ENCODE measurements at regions not wholly inside any gene's neighbourhood (a gene's known extent, or its start where the extent isn't known, plus 50 kb on each side); places are given as distances from the start of the nearest gene placed in this dataset.

GRCh38 chr4:104758574-104758973, 263.9 kb upstream of the CXXC4 start:
- TF ChIP-seq, protein P1, sequence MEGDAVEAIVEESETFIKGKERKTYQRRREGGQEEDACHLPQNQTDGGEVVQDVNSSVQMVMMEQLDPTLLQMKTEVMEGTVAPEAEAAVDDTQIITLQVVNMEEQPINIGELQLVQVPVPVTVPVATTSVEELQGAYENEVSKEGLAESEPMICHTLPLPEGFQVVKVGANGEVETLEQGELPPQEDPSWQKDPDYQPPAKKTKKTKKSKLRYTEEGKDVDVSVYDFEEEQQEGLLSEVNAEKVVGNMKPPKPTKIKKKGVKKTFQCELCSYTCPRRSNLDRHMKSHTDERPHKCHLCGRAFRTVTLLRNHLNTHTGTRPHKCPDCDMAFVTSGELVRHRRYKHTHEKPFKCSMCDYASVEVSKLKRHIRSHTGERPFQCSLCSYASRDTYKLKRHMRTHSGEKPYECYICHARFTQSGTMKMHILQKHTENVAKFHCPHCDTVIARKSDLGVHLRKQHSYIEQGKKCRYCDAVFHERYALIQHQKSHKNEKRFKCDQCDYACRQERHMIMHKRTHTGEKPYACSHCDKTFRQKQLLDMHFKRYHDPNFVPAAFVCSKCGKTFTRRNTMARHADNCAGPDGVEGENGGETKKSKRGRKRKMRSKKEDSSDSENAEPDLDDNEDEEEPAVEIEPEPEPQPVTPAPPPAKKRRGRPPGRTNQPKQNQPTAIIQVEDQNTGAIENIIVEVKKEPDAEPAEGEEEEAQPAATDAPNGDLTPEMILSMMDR (conservative IDR thresholded peaks at IDR 0.05; ENCODE audit: low read length) = no peak
- no peak for TF ChIP-seq EZH2phosphoT487 (IDR thresholded peaks at IDR 0.05; ENCODE audit: borderline replicate concordance)

All from Loucy (cell line).